Head of caudate nucleus (tissue), 42 donors: ENCODE measurements at regions not wholly inside any gene's neighbourhood (a gene's known extent, or its start where the extent isn't known, plus 50 kb on each side); places are given as distances from the start of the nearest gene placed in this dataset.
A peak's percentile ranks its signal among the peaks of the same experiment; 100 is the strongest.
"Not testable (repeated sequence)": the region's sequence is repeated elsewhere in the genome, so short reads cannot be mapped to it uniquely, and the experiment has no call there.

ENCODE experiments used
- DNase-seq, 42 donors: peaks; one replicate each; pipeline versions ENCODE4 v3.0.0 to v3.0.0-alpha.2; 2020 to 2021; ENCODE audit warnings: mixed read lengths in 7 of 42
- intact Hi-C: fragments of 100-400 bp; cut with DNase I; formaldehyde crosslinking; loops from one replicate; pipeline ENCODE4 v1.15.0; 2022

DNA sequence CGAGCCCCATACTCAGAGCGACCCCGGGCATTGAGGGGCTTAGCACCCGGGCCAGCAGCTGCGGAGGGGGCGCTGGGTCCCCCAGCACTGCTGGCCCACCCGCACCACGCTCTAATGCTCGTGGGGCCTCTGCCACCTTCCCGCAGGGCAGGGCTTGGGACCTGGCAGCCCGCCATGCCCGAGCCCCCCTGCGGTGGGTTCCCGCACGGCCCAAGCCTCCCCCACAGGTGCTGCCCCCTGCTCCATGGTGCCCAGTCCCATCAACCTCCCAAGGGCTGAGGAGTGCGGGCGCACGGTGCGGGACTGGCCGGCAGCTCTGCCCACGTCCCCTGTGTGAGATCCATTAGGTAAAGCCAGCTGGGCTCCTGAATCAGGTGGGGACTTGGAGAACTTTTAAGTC is 429.2 kb upstream of the PCDH11Y start:
- peak in 2 of 42 donors; percentile 0 for DNase-seq
- intact Hi-C loops: not testable (repeated sequence)

- intact Hi-C loops, DNase-seq: not testable (repeated sequence)
Measured at GRCh38 chrY:4592872-4593490, 407.1 kb upstream of the PCDH11Y start.

GRCh38 chrY:4603454-4603853 is 396.6 kb upstream of the PCDH11Y start:
- intact Hi-C loops, DNase-seq: not testable (repeated sequence)
